SK-N-SH (cell line): ENCODE measurements at regions not wholly inside any gene's neighbourhood (a gene's known extent, or its start where the extent isn't known, plus 50 kb on each side); places are given as distances from the start of the nearest gene placed in this dataset.

ENCODE experiments used
- CTCF ChIA-PET: fragments of 300-600, 350-600 bp; formaldehyde crosslinking; extraction: SDS; loops from one replicate; lab custom pipeline; 2021; lab: Yijun Ruan, JAX
- POLR2A ChIA-PET: fragments of 350-600 bp; sonication (Branson Sonifier 250); formaldehyde crosslinking; extraction: SDS; loops from one replicate; lab custom pipeline; 2020; ENCODE audit warnings: antibody characterized with exemption, inconsistent platforms; lab: Yijun Ruan, JAX
- DNase-seq: peaks from one replicate; pipeline ENCODE4 v3.0.0; 2012
- H2AFZ ChIP-seq: fragments of 200-600 bp; sonication (generic); 2 replicates; pipeline ENCODE4 v1.8.1; 2016; ENCODE audit warnings: antibody characterized with exemption, mild to moderate bottlenecking, low read depth
- H3F3A ChIP-seq: fragments of 200-600 bp; sonication (generic); replicated peaks from 2 replicates; pipeline ENCODE3; 2016; ENCODE audit warnings: antibody characterized with exemption, mild to moderate bottlenecking; ENCODE audit not compliant: insufficient read depth
- H3K27ac ChIP-seq, 2 experiments: fragments of 200-500 bp in 1 of 2; fragments of 200-600 bp in 1 of 2; sonication (Bioruptor generic) in 1 of 2; sonication (generic), shearing (Covaris generic) in 1 of 2; 2 replicates each; pipeline versions ENCODE4 v1.5.1 to v1.6.1; 2014 to 2016; ENCODE audit warnings: low read depth in 2 of 2, inconsistent platforms in 1 of 2, low read length in 1 of 2, mild to moderate bottlenecking in 1 of 2, mixed read lengths in 1 of 2
- H3K27me3 ChIP-seq: fragments of 200-600 bp; sonication (generic), shearing (Covaris generic); 2 replicates; pipeline ENCODE4 v1.6.1; 2016; ENCODE audit warnings: mixed run types; ENCODE audit not compliant: insufficient read depth
- H3K36me3 ChIP-seq, 2 experiments: fragments of 200-500 bp in 1 of 2; fragments of 200-600 bp in 1 of 2; sonication (Bioruptor generic) in 1 of 2; sonication (generic) in 1 of 2; replicated peaks in 1 of 2; 2 replicates each; pipeline versions ENCODE3 to v1.5.1; 2014 to 2016; ENCODE audit warnings: low read length in 1 of 2, mild to moderate bottlenecking in 1 of 2; ENCODE audit not compliant: insufficient read depth in 2 of 2, control insufficient read depth in 1 of 2
- H3K4me1 ChIP-seq, 2 experiments: fragments of 200-500 bp in 1 of 2; fragments of 200-600 bp in 1 of 2; sonication (Bioruptor generic) in 1 of 2; sonication (generic), shearing (Covaris generic) in 1 of 2; 2 replicates each; pipeline versions ENCODE4 v1.5.1 to v1.6.1; 2014 to 2016; ENCODE audit warnings: low read depth in 1 of 2, low read length in 1 of 2, mixed run types in 1 of 2; ENCODE audit not compliant: insufficient read depth in 2 of 2, control insufficient read depth in 1 of 2
- H3K4me2 ChIP-seq: fragments of 200-600 bp; sonication (generic), shearing (Covaris generic); 2 replicates; pipeline ENCODE4 v1.6.1; 2017; ENCODE audit warnings: mixed run types
- H3K4me3 ChIP-seq, 2 experiments: fragments of 200-500 bp in 1 of 2; fragments of 200-600 bp in 1 of 2; sonication (Bioruptor generic) in 1 of 2; sonication (generic), shearing (Covaris generic) in 1 of 2; 2 replicates each; pipeline versions ENCODE4 v1.5.1 to v1.8.1; 2014 to 2016; ENCODE audit warnings: low read depth in 2 of 2, inconsistent platforms in 1 of 2, low read length in 1 of 2, mild to moderate bottlenecking in 1 of 2, mixed read lengths in 1 of 2, moderate library complexity in 1 of 2
- H3K79me2 ChIP-seq: fragments of 200-600 bp; sonication (generic); 2 replicates; pipeline ENCODE4 v1.8.1; 2017; ENCODE audit warnings: mild to moderate bottlenecking; ENCODE audit not compliant: insufficient read depth
- H3K9ac ChIP-seq: fragments of 200-600 bp; sonication (generic); 2 replicates; pipeline ENCODE4 v1.6.1; 2017; ENCODE audit warnings: mixed run types
- H3K9me2 ChIP-seq: fragments of 200-600 bp; sonication (generic); 2 replicates; pipeline ENCODE4 v1.6.1; 2017; ENCODE audit warnings: mixed run types
- H3K9me3 ChIP-seq: fragments of 200-600 bp; sonication (generic); 2 replicates; pipeline ENCODE4 v1.6.1; 2017; ENCODE audit warnings: mixed run types, mild to moderate bottlenecking, moderate library complexity
- H4K20me1 ChIP-seq: fragments of 200-600 bp; sonication (generic); 2 replicates; pipeline ENCODE4 v1.6.1; 2017; ENCODE audit warnings: mild to moderate bottlenecking, mixed run types; ENCODE audit not compliant: insufficient read depth
- EZH2phosphoT487 ChIP-seq: fragments of 200-600 bp; sonication (generic); IDR thresholded peaks from 2 replicates; pipeline ENCODE4 v1.6.1; 2017; ENCODE audit warnings: low read depth, mixed run types, mild to moderate bottlenecking, antibody characterized with exemption, moderate library complexity, borderline replicate concordance
- FOSL2 ChIP-seq: IDR thresholded peaks from 2 replicates; pipeline ENCODE4 v1.4.0; 2012; ENCODE audit warnings: low read depth, mild to moderate bottlenecking, moderate library complexity, borderline replicate concordance
- FOXJ3 ChIP-seq: sonication (generic); formaldehyde crosslinking; IDR thresholded peaks from 2 replicates; pipeline ENCODE4 v1.5.1; 2020; ENCODE audit warnings: mild to moderate bottlenecking, missing genetic modification reagents
- FOXM1 ChIP-seq: IDR thresholded peaks from 2 replicates; pipeline ENCODE4 v1.4.0; 2012; ENCODE audit warnings: low read depth, mild to moderate bottlenecking
- GATA2 ChIP-seq: sonication (generic); formaldehyde crosslinking; IDR thresholded peaks from 2 replicates; pipeline ENCODE4 v1.5.0; 2020; ENCODE audit warnings: mild to moderate bottlenecking, missing genetic modification reagents
- MEF2A ChIP-seq: IDR thresholded peaks from 2 replicates; pipeline ENCODE4 v1.4.0; 2012; ENCODE audit warnings: low read depth, borderline replicate concordance
- MXI1 ChIP-seq: IDR thresholded peaks from 2 replicates; pipeline ENCODE4 v1.6.1; 2012; ENCODE audit warnings: mild to moderate bottlenecking, low read depth, low read length, improper control_type of control experiment
- NRF1 ChIP-seq: IDR thresholded peaks from 2 replicates; pipeline ENCODE4 v1.6.1; 2012; ENCODE audit warnings: low read depth, mild to moderate bottlenecking, low read length
- RAD21 ChIP-seq: IDR thresholded peaks from 2 replicates; pipeline ENCODE4 v1.6.1; 2012; ENCODE audit warnings: mild to moderate bottlenecking, low read length
- RFX5 ChIP-seq: IDR thresholded peaks from 2 replicates; pipeline ENCODE4 v1.6.1; 2012; ENCODE audit warnings: mild to moderate bottlenecking, improper control_type of control experiment, low read length
- RXRA ChIP-seq: IDR thresholded peaks from 2 replicates; pipeline ENCODE4 v1.4.0; 2012; ENCODE audit warnings: low read depth, mild to moderate bottlenecking, borderline replicate concordance
- SIN3A ChIP-seq: IDR thresholded peaks from 2 replicates; pipeline ENCODE4 v1.6.1; 2012; ENCODE audit warnings: low read depth, mild to moderate bottlenecking, low read length, moderate library complexity, borderline replicate concordance
- TCF12 ChIP-seq: IDR thresholded peaks from 2 replicates; pipeline ENCODE4 v1.4.0; 2012
- TEAD4 ChIP-seq: IDR thresholded peaks from 2 replicates; pipeline ENCODE4 v1.4.0; 2012; ENCODE audit warnings: mild to moderate bottlenecking, borderline replicate concordance; ENCODE audit not compliant: insufficient read depth
- YY1 ChIP-seq: IDR thresholded peaks from 2 replicates; pipeline ENCODE4 v1.4.0; 2012; ENCODE audit warnings: low read depth, mild to moderate bottlenecking
- WGBS: methylation state at CpG from one replicate; pipeline ENCODE4 v1.1.6; 2017; ENCODE audit warnings: low lambda C conversion rate; 5-methylcytosine and 5-hydroxymethylcytosine counted together
- TF ChIP-seq, protein P1 (sequence below): fragments of 200-600 bp; sonication (generic); IDR thresholded peaks from 2 replicates; pipeline ENCODE4 v1.6.1; 2017; ENCODE audit warnings: antibody characterized with exemption, mild to moderate bottlenecking, moderate library complexity
- TF ChIP-seq, protein P2 (sequence below): IDR thresholded peaks from 2 replicates; pipeline ENCODE4 v1.4.0; 2012; ENCODE audit warnings: low read depth, borderline replicate concordance
- TF ChIP-seq, protein P3 (sequence below): IDR thresholded peaks from 2 replicates; pipeline ENCODE4 v1.6.1; 2012; ENCODE audit warnings: mild to moderate bottlenecking, low read depth, low read length, moderate library complexity

DNA sequence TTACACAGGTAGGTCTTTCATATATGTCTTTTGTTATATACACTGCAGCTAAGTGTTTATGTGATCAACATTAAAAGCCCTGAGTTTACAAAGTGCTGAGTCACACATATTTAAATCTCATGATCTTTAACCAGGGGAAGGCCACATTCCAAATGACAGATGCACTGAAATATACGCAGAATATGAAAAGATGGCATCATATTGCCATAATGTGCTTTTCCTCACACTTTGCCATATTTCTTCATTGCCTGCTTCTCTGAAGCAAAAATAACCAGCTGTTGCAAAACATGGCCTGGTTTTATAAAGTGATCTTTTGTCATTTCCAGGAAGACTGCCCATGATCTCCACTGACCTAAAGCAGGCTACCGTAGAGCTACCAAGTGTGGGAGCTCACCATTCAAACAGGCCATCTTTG is 93.5 kb upstream of the MAPRE2 start:
- Histone ChIP-seq H4K20me1 (no peaks in the 10 kb centered on the region), H3K9me3 (no peaks in the 10 kb centered on the region), H3K4me2 (no peak overlapping the region), H3K79me2 (no peaks in the 10 kb centered on the region), H3K9ac (no peak overlapping the region), H3F3A (no peaks in the 10 kb centered on the region), H2AFZ (no peak overlapping the region), H3K27me3 (no peaks in the 10 kb centered on the region), H3K4me3 (no peak overlapping the region), H3K27ac (no peak overlapping the region), H3K36me3 (no peaks in the 10 kb centered on the region), H3K9me2 (no peaks in the 10 kb centered on the region), H3K4me1 (no peaks in the 10 kb centered on the region; a peak in 3 of 4 replicates)
- TF ChIP-seq RFX5, result no peak
- TF ChIP-seq EZH2phosphoT487, result no peak
- TF ChIP-seq, protein P1, sequence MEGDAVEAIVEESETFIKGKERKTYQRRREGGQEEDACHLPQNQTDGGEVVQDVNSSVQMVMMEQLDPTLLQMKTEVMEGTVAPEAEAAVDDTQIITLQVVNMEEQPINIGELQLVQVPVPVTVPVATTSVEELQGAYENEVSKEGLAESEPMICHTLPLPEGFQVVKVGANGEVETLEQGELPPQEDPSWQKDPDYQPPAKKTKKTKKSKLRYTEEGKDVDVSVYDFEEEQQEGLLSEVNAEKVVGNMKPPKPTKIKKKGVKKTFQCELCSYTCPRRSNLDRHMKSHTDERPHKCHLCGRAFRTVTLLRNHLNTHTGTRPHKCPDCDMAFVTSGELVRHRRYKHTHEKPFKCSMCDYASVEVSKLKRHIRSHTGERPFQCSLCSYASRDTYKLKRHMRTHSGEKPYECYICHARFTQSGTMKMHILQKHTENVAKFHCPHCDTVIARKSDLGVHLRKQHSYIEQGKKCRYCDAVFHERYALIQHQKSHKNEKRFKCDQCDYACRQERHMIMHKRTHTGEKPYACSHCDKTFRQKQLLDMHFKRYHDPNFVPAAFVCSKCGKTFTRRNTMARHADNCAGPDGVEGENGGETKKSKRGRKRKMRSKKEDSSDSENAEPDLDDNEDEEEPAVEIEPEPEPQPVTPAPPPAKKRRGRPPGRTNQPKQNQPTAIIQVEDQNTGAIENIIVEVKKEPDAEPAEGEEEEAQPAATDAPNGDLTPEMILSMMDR, result no peak
- no peak for TF ChIP-seq SIN3A
- TF ChIP-seq FOXJ3 (CRISPR knock-in tag), result no peak
- no peak for TF ChIP-seq MXI1
- TF ChIP-seq, protein P2, sequence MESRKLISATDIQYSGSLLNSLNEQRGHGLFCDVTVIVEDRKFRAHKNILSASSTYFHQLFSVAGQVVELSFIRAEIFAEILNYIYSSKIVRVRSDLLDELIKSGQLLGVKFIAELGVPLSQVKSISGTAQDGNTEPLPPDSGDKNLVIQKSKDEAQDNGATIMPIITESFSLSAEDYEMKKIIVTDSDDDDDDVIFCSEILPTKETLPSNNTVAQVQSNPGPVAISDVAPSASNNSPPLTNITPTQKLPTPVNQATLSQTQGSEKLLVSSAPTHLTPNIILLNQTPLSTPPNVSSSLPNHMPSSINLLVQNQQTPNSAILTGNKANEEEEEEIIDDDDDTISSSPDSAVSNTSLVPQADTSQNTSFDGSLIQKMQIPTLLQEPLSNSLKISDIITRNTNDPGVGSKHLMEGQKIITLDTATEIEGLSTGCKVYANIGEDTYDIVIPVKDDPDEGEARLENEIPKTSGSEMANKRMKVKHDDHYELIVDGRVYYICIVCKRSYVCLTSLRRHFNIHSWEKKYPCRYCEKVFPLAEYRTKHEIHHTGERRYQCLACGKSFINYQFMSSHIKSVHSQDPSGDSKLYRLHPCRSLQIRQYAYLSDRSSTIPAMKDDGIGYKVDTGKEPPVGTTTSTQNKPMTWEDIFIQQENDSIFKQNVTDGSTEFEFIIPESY, result no peak
- no peak for TF ChIP-seq FOSL2
- TF ChIP-seq TEAD4, result no peak
- no peak for TF ChIP-seq MEF2A
- no peak for TF ChIP-seq NRF1
- TF ChIP-seq YY1, result no peak
- no peak for TF ChIP-seq RAD21
- CTCF ChIA-PET, result interaction anchor here (0.6 to 0.7 kb wide), 2 partner anchors 16 to 62 kb away, joined by 3 read pairs; no protein-coding TSS in a partner anchor
- POLR2A ChIA-PET, result no interaction called here
- DNase-seq, result no peak
- WGBS, result 67% methylated on average over 2 of the region's 2 CpGs

DNA sequence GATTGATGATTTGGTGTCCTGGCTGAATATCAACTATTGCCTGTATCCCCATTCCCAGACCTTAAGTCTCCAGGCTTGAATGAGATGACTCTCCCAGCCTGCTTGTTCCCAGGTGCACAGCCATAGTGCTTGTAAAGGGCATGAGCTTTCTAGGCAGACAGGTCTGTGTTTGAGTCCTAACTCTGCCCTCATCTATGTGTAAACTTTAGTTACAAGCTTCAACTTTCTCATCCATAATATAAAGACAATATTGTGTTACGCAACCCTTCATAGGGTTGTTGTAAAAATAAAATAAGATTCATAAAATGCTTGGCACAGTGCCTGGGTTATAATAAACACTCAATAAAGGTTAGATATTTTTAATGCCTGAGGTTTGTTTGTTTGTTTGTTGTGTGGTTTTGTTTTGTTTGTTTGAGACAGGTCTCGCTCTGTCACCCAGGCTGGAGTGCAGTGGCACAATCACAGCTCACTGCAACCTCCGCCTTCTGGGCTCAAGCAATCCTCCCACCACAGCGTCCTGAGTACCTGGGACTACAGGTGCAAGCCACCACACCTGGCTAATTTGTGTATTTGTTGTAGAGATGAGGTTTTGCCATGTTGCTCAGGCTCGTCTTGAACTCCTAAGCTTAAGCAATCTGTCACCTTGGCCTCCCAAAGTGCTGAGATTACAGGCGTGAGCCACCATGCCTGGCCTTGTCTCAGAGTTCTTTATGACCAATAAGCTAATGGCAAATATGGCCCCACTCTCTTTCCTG is 89.4 kb upstream of the MAPRE2 start:
- no peak for TF ChIP-seq RXRA
- TF ChIP-seq TEAD4, result no peak
- no peak for TF ChIP-seq GATA2
- TF ChIP-seq, protein P3, sequence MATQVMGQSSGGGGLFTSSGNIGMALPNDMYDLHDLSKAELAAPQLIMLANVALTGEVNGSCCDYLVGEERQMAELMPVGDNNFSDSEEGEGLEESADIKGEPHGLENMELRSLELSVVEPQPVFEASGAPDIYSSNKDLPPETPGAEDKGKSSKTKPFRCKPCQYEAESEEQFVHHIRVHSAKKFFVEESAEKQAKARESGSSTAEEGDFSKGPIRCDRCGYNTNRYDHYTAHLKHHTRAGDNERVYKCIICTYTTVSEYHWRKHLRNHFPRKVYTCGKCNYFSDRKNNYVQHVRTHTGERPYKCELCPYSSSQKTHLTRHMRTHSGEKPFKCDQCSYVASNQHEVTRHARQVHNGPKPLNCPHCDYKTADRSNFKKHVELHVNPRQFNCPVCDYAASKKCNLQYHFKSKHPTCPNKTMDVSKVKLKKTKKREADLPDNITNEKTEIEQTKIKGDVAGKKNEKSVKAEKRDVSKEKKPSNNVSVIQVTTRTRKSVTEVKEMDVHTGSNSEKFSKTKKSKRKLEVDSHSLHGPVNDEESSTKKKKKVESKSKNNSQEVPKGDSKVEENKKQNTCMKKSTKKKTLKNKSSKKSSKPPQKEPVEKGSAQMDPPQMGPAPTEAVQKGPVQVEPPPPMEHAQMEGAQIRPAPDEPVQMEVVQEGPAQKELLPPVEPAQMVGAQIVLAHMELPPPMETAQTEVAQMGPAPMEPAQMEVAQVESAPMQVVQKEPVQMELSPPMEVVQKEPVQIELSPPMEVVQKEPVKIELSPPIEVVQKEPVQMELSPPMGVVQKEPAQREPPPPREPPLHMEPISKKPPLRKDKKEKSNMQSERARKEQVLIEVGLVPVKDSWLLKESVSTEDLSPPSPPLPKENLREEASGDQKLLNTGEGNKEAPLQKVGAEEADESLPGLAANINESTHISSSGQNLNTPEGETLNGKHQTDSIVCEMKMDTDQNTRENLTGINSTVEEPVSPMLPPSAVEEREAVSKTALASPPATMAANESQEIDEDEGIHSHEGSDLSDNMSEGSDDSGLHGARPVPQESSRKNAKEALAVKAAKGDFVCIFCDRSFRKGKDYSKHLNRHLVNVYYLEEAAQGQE, result no peak
- TF ChIP-seq TCF12, result no peak
- no peak for TF ChIP-seq FOXM1
- TF ChIP-seq MXI1, result no peak
- no peaks in the 10 kb centered on the region for H3K9me2 ChIP-seq
- ChIA-PET CTCF (no interaction called here), POLR2A (no interaction called here)
- no peak overlapping the region for H3K4me2 ChIP-seq
- H3K4me3 ChIP-seq, result no peak overlapping the region
- no peak for DNase-seq
- 64% methylated on average over 5 of the region's 6 CpGs for WGBS
- H3K27me3 ChIP-seq, result no peaks in the 10 kb centered on the region
- H3K9ac ChIP-seq, result no peak overlapping the region
- H3K36me3 ChIP-seq, result no peaks in the 10 kb centered on the region
- no peaks in the 10 kb centered on the region for H3K9me3 ChIP-seq
- no peaks in the 10 kb centered on the region for H3F3A ChIP-seq
- no peaks in the 10 kb centered on the region for H4K20me1 ChIP-seq
- no peak overlapping the region for H2AFZ ChIP-seq
- H3K79me2 ChIP-seq, result no peaks in the 10 kb centered on the region
- peaks cover 0 to 2% of the 10 kb centered on the region in 2 experiments; a peak in 3 of 4 replicates for H3K4me1 ChIP-seq
- H3K27ac ChIP-seq, result no peak overlapping the region
